Central memory CD4-positive, alpha-beta T cell (primary cell): ENCODE measurements at regions not wholly inside any gene's neighbourhood (a gene's known extent, or its start where the extent isn't known, plus 50 kb on each side); places are given as distances from the start of the nearest gene placed in this dataset.
"Not testable (repeated sequence)": the region's sequence is repeated elsewhere in the genome, so short reads cannot be mapped to it uniquely, and the experiment has no call there.

Experiments
- DNase-seq: peaks from one replicate; pipeline ENCODE4 v3.0.0; 2022

DNA sequence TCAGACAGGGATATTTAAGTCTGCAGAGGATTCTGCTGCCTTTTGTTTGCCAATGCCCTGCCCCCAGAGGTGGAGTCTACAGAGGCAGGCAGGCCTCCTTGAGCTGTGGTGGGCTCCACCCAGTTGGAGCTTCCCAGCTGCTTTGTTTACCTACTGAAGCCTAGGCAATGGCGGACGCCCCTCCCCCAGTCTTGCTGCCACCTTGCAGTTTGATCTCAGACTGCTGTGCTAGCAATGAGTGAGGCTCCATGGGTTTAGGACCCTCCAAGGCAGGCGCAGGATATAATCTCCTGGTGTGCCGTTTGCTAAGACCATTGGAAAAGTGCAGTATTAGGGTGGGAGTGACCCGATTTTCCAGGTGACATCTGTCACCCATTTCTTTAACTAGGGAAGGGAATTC lies 132.7 kb downstream of the UNC93B1 start:
- not testable (repeated sequence) for DNase-seq

DNA sequence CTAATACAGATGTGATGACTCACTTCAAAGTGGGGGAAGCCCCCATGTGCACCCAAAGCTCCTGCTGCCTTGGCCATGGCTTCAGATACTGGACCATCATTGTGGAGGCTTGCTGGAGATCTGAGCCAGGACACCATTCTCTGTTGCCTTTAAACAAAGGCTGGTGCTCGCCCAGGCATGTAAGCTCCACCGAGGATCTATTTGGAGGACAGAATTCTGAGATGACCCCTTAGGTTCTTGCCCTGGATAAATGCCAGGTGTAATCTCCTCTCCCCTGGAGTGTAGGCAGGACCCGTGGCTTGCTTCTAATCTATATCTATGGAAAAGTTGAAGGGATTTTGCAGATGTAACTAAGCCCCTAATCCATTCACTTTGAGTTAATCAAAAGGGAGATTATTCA lies 141.0 kb downstream of the UNC93B1 start:
- DNase-seq: not testable (repeated sequence)

DNA sequence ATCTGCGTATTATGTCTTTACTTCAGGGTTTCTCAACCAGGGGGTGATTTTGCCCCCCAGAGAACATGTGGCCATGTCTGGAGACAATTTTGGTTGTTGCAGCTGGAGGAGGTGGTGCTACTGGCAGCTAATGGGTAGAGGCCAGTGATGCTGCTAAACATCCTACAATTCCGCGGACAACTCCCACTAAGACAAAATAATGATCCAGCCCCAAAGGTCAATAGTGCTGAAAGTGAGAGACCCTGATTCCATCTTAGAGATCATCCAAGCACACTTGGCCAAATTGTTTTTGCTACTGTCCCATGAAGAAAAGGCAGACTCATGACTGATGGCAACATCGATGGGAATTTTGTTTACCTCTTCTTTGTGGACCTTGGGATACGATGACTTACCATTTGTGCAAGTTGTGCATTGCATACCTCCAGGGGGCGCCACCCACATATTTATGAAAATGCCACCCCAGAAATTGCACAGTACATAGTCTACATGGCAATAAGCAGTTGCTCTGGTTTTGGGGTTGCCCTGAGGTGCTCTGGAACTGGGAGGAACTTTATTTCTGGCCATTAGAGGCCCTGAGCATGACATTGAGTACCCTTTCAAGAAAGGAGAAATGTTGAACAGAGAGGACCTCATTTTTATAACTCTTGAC lies 144.3 kb downstream of the UNC93B1 start:
- peak; percentile 58 for DNase-seq

DNA sequence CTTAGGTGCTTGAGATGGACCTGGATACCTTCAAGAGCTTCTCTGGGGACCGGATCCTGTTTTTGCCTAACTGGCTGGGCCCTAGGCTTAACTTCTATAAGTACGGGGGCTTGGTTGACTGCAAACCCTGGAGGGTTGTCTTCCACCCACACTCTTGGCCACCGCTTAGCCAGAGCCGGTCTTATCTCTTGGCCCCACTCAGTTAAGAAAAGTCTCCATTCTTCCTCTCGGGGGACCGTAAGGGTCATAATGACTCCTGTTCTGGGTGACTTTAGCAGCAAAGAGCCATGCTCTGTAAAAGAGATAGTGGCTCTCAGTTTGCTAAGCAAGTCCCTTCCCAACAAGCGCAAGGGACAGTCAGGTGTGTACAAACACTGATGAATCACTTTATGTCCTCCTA lies 153.2 kb downstream of the UNC93B1 start:
- DNase-seq: not testable (repeated sequence)

DNA sequence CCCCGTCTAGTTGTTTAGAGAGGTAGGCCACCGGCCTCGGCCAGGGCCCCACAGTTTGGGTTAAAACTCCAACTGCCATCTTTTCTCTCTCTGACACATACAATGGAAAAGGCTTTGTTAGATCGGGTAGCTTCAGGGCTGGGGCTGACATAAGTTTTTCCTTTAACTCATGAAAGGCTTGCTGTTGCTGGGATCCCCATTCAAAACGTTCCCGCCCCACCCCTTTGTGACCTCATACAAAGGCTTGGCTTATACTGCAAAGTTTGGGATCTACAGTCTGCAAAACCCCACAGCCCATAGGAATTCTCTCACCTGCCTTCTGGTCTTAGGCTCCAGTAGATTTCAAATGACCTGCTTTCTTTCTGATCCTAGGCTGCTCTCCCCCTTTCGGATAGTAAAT lies 154.1 kb downstream of the UNC93B1 start:
- not testable (repeated sequence) for DNase-seq

DNA sequence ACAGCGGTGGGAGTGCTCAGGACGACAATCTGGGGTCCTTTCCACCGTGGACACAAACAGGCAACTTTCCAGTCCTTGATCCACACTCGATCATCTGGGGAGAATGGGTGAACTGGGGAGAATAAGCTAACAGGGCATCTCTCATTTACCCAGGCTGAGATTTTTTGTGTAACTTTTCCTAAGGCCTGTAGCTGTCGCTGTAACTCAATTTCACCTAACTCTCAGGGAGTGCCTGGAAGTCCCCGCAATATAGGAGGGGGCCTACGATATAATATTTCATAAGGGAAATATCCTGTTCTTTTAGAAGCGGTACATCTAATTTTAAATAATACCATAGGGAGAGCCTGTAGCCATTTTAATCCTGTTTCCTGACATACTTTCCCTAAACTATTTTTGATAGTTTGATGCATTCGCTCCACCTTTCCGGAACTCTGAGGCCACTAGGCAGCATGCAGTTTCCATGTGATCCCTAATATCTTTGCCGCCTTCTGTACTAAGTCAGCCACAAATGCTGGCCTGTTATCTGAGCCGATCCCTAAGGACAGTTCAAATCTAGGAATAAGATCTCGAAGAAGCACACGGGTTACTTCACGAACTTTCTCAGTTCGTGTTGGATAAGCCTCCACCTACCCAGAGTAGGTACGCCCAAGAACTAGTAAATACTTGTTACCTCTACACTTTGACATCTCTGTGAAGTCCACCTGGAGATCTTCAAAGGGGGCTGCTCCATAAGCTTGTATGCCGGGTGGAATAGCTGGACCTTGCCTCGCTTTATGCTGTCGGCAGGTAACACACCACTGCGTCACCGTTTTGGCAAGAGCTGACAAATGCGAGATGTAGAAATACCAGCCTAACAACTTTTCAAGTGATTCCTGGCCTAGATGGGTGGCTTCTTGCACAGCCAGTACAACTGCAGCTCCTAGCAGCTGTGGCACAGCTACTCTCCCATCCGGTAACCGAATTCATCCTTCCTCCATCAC lies 155.7 kb downstream of the UNC93B1 start:
- not testable (repeated sequence) for DNase-seq

DNA sequence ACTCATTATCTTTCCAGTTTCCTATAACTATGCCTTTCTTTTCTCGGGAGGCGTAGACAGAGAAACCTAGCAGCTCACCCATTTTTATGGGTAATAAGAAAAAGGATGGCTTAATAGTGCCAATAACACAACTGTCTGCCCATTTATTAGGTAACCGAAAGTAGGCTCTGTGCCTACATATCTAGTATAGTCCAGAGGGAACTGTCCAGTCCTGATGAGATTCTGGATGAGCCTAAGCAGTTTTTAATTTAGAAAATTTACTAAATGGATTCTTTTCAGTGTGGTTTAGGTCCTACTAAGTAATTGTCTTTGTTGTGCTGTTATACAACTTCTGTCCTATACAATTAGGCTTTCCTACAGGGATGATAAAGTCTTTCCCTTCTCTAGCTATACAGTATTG lies 157.6 kb downstream of the UNC93B1 start:
- DNase-seq: not testable (repeated sequence)

DNA sequence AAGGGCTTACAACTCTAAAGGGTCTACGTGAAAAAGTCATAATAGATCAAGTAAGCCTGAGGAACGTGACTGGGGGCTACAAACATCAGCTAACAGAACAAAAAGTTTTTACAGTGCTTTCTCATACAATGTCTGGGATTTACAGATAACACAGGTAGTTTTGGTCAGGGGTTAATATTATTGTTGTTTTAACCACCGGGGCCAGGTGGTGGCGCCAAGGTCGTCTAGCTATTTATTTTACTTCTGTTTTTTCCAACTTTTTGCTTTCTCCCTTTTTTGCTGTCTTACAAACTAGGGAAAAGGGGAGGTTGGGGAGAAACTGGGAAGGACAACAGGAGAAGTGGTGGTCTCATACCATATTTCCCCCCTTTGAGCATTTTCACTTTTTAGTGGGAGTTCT lies 158.6 kb downstream of the UNC93B1 start:
- DNase-seq: not testable (repeated sequence)

DNA sequence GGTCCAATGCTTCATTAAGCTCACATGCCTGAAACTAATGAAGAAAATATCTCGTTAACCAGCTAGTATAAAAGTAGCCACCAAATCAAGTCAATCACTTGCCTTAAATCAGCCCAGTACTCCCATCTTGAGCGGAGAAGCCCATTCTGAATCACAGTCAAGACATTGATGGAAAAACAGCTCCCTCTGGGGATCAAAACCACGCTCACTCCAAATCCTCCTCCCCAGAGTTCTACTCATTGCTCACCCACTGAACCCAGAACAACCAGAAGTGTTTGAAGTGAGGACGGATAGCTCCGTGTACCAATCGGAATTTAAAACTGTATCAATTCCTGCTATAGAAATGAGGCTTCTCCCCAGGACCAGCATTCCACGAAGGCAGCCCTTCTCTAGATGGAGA lies 163.3 kb downstream of the UNC93B1 start:
- DNase-seq: not testable (repeated sequence)

DNA sequence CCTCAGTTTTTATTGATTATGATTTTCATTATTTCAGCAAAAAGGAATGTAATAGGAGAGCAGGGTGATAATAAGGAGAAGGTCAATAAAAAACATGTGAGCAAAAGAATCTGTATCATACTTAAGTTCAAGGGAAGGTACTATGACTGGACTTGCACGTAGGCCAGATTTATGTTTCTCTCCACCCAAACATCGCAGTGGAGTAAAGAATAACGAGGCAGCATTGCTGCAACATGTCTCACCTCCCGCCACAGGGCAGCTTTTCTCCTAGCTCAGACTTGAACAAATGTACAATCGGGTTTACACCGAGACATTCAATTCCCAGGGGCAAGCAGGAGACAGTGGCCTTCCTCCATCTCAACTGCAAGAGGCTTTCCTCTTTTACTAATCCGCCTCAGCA lies 155.7 kb upstream of the ALDH3B2 start:
- not testable (repeated sequence) for DNase-seq

DNA sequence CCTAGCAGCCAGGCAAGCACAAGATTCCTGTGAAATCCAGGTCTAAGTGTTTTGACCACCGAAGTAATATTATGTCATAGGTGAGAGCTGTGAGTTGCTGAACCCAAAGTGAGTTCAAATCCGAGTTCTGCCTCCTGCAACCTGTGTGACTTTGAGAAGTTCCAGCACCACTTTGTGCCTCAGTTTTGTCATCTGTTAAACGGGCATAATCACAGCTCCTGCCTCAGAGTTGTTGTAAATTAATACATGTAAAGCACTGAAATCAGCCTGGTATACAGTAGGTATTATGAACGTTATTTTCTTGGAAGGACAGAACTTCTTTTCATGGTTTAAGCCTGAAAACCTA lies 152.5 kb upstream of the ALDH3B2 start:
- DNase-seq: not testable (repeated sequence)

DNA sequence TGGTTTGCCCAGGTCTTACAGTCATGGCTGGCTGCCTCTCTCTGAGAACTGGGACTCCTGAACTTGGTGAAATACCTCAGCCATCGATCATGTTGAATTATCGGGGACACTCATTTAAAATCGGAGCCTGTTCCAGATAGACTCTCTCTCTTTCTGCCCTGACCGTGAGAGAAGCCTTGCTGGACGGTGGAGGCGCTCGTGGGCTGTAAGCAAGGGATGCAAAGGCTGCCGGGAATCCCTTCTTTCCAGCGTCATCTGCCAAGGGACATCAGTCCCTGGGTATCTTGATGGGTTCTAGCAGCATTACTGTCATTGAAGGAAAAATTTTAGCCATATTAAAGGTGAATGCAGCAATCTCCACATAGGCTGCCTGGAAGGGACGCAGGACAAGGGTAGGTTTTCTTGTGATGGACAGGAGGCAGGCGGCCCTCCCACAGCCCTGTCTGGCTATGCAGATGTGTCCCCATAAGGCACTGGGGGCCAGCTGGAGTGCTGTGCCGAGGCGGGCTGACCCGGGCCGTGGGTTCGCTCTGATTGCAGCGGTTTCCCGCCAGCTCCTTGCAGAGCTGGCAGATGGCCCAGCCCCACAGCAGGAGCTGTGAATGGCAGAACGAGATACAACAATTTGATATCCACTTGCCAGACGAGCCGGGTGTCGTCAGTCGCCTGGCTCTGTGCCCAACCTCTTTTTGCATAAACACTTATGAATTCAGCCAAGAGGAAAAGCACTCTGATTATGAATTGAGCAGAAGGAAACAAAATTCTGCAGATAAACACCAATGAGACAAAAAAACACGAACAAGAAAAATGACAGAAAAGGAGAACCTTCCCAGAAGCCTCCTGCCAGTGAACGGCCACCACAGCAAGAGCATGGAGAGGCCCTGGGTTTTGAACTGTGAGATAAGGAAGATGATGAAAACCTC lies 151.9 kb upstream of the ALDH3B2 start:
- not testable (repeated sequence) for DNase-seq

DNA sequence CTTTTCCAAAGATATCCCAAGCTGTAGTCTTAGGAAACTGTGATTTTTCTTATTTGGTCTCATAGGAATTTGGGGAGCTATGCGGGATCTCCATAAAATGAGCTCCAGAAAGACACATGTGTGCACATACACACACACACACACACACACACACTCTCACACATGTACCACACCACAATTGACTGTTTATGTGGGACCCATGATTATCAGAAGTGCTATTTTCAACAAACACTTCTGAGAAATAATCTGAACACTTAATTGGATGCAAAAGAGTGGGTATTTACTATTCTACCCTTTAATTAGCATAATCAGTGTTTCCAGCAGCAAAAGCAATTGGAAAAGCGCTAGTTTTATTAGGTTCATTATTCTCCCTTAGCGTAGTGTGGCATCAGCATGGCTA lies 150.4 kb upstream of the ALDH3B2 start:
- DNase-seq: not testable (repeated sequence)

DNA sequence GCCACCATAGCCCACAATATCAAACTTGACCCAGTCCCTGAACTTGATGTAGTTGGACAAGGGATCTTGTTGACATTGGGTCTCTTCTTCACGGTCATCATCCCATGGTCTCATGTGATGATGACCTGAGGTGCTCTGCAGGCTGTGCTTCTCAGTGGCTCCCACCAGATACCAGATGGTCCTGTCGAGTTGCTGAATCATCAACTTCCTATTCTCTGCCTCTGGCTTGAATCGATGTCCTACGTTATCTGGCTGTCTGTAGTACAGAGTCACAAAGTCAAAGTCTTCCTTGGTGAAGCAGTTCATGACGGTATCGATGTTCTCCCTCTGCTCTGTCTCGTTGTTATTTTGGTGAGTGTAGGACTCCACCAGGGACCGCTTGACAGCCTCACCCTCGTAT lies 145.7 kb upstream of the ALDH3B2 start:
- DNase-seq: no peak

DNA sequence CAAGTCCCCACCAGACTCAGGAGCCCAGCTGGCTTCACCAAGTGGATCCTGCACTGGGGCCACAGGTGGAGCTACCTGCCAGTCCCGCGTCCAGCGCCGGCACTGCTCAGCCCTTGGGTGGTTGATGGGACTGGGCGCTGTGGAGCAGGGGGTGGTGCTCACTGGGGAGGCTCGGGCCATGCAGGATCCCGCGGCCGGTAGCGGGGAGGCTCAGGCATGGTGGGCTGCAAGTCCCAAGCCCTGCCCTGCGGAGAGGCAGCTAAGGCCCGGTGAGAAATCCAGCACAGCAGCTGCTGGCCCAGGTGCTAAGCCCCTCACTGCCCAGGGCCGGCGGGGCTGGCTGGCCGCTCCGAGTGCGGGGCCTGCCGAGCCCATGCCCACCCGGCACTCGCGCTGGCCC lies 143.1 kb upstream of the ALDH3B2 start:
- not testable (repeated sequence) for DNase-seq

DNA sequence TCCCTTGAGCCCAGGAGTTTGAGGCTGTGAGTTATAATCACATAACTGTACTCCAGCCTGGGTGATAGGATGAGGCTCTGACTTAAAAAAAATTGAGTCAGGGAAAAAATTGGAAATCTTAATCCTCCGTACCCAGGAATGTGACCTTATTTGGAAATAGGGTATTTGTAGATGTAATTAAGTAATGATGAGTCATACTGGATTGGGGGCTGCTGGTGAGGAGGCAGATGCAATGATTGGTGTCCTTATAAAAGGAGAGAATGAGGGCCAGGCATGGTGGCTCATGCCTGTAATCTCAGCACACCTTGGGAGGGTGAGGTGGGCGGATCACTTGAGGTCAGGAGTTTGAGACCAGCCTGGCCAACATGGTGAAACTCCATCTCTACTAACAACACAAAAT lies 134.9 kb upstream of the ALDH3B2 start:
- DNase-seq: not testable (repeated sequence)

DNA sequence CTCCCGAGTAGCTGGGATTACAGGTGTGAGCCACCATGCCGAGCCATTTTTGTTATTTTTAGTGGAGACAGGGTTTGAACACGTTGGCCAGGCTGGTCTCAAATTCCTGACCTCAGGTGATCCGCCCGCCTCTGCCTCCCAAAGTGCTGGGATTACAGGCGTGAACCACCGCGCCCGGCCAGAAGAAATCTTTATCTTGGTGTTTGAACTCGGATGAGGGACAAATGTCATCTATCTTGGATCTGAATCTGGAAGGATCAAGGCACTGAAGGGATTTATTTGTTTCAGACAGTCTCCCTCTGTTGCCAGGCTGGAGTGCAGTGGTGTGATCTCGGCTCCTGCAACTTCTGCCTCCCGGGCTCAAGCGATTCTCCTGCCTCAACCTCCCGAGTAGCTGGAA lies 133.5 kb upstream of the ALDH3B2 start:
- DNase-seq: not testable (repeated sequence)

DNA sequence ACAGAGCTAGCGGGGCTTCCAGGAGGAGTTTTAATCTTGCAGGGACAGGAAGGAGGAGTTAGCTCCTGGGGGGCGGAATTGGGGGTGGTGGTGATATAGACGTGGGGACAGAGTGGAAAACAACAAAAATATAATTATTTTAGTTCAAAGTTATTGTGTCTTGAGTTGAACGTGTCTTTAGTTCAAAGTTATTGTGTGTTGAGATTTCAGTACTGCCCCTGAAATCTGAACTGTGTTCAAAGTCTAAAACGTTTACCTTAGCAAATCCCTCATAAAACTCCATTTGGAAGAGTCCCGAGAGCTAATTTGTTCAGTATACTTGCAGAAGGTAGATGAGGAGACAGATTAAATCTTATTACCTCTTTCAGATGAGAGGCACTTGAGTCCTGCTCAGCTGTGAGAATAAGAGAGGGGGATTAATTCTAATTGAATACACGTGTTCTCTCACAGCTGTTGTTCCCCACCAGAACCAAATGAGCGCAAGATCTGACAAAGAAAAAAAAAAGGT lies 132.4 kb upstream of the ALDH3B2 start:
- DNase-seq: not testable (repeated sequence)

DNA sequence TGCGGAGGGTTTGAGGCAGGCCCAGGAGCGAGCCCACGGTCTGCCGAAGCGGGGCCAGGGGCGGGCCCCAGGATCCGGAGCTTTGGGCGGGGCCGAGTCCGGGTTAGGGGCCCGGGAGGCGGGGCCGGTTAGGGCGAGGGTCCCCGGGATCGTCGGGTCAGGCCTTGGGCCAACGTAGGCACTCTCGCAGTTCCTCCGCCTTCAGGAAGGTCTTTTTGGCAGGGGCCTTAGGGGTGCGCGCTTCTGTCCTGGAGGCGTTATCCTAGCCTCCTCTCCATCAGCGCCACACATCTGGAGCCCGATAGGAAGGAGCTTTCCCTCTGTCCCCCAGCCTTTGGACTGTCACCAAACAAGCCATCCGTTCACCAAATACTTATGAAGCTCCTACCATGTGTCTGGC lies 131.8 kb upstream of the ALDH3B2 start:
- DNase-seq: not testable (repeated sequence)

DNA sequence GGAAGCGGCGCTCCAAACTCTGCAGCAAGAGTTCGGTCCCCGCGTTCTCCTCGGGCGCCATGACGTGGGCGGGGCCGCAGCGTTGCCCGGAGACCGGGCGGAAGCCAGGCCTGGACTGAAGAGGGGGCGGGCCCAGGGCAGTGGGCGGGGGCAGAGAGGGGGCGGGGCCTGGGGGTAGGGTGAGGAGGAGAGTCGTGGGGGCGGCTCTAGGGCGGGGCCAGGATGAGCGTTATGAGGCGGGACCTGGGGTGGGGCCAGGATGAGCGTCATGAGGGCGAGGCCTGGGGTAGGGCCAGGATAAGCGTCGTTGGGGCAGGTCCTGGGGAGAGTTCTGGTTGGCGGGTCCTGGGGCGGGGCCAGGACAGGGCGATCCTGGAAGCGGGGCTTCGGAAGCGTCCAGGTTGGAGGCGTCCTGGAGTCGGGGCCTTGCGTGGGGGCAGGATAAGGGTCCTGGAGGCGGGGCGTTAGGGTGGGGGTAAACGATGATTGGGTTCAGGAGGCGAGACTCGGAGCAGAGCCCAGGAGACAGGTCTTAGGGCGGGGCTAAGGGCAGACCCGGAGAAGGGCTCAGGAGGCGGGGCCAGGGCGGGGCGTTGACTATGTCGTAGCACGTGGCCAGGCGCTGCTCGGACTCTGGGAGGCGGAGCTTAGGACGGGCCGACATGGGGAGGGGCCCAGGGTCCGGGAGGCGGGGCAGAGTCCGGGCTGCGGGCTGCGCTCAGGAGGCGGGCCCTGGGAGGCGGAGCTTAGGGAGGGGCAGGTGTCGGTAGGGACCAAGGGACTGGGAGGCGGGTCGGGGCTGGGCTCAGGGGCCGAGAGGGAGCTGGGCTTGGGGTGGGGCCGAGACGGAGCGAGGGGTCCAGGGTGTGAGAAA lies 131.1 kb upstream of the ALDH3B2 start:
- DNase-seq: peak; percentile 97

DNA sequence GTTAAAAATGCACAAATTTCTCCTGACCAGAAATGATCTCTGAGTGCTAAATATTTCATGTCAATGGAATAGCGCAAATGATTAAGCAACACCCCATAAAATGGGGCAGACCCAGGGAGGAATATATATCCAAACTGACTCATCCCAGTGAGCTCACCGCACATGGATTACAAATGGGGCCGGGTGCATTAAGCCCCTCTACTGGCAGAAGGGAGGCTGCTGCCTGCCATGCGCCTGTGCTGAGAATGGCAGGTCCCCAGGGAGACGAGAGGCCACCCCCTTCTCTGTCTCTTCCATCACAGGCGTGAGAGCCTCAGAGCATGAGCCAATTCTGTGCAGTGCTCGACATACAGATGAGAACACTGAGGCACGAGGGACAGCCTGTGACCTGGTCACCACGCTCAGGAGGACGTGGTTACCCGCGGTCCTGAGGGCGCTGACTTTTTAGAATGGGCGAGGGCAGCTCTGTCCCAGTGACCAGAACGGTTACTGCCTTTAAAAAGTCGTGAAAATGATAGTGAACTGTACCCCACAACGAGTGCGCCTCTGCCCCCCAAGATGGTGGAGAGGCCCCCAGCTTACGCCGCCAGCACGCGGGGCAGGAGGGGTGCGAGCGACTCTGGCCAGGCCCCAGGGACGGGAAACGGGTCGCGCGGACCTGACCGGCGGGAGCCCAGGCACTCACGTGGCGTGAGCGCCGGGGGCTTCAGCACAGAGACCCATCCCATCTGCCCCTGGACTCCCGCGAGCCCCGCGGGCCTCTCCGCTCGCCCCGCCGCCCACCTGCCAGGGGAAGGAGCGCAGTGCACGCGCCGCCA lies 130.2 kb upstream of the ALDH3B2 start:
- DNase-seq: not testable (repeated sequence)
